Transverse colon (tissue), 4 donors: ENCODE measurements at regions not wholly inside any gene's neighbourhood (a gene's known extent, or its start where the extent isn't known, plus 50 kb on each side); places are given as distances from the start of the nearest gene placed in this dataset.

Source experiments
- DNase-seq: peaks from one replicate; pipeline ENCODE4 v3.0.0-alpha.2; 2019
- H3K27ac ChIP-seq, 4 donors: fragments of 200-600 bp; sonication (generic); 2 replicates each; pipeline ENCODE4 v1.5.1; 2016 to 2018; ENCODE audit warnings: inconsistent platforms in 4 of 4
- H3K27me3 ChIP-seq: fragments of 200-600 bp; sonication (generic); 2 replicates; pipeline ENCODE4 v1.5.1; 2017; ENCODE audit warnings: inconsistent platforms
- H3K36me3 ChIP-seq, 4 donors: fragments of 200-600 bp; sonication (generic); 2 replicates each; pipeline ENCODE4 v1.5.1; 2017 to 2019; ENCODE audit warnings: inconsistent platforms in 4 of 4
- H3K4me1 ChIP-seq, 4 donors: fragments of 200-600 bp; sonication (generic); 2 replicates each; pipeline ENCODE4 v1.5.1; 2017 to 2020; ENCODE audit warnings: inconsistent platforms in 4 of 4
- H3K4me3 ChIP-seq, 4 donors: fragments of 200-600 bp; sonication (generic); 1 replicate in 1 of 4; 2 replicates in 3 of 4; pipeline versions ENCODE4 v1.5.1 to v1.6.1; 2017 to 2019; ENCODE audit warnings: inconsistent platforms in 4 of 4
- H3K9me3 ChIP-seq, 2 donors: fragments of 200-600 bp; sonication (generic); 2 replicates each; pipeline ENCODE4 v1.5.1; 2017 to 2019; ENCODE audit warnings: inconsistent platforms in 2 of 2
- CTCF ChIP-seq, 5 experiments: fragments of 200-600 bp in 3 of 5; fragments of 450-650 bp in 2 of 5; sonication (generic) in 3 of 5; IDR thresholded peaks; 1 replicate in 2 of 5; 2 replicates in 3 of 5; pipeline ENCODE4 v1.5.1; 2016 to 2017; ENCODE audit warnings: antibody characterized with exemption in 5 of 5, inconsistent platforms in 3 of 5, mild to moderate bottlenecking in 2 of 5, moderate library complexity in 1 of 5
- EP300 ChIP-seq: sonication (generic); formaldehyde crosslinking; IDR thresholded peaks from one replicate; pipeline ENCODE4 v1.6.1; 2017; ENCODE audit warnings: antibody characterized with exemption, low read depth
- POLR2A ChIP-seq: fragments of 450-650 bp; IDR thresholded peaks from one replicate; pipeline ENCODE4 v1.6.1; 2016; ENCODE audit warnings: antibody characterized with exemption, mild to moderate bottlenecking, moderate library complexity
- POLR2AphosphoS5 ChIP-seq, 3 donors: sonication (generic); formaldehyde crosslinking; IDR thresholded peaks; one replicate each; pipeline ENCODE4 v1.6.1; 2016; ENCODE audit warnings: antibody characterized with exemption in 3 of 3
- WGBS, 2 donors: methylation state at CpG; one replicate each; pipeline ENCODE4 v1.1.5; 2018; ENCODE audit warnings: low coverage in 1 of 2; 5-methylcytosine and 5-hydroxymethylcytosine counted together
- in situ Hi-C, 4 donors: fragments of 200-750 bp; cut with MboI; loops; one replicate each; pipeline versions ENCODE4 v1.15.0 to v1.15.1; 2017; ENCODE audit warnings: low sequenced_read_pairs in 3 of 4, low pct_ligation_motif_present in 1 of 4, low pct_unique_long_range_greater_than_20kb in 1 of 4
- intact Hi-C: fragments of 100-400 bp; cut with DNase I; formaldehyde crosslinking; loops from one replicate; pipeline ENCODE4 v1.15.1; 2023; ENCODE audit warnings: low total_unique reads

- Histone ChIP-seq H3K9me3 (no peaks in the 10 kb centered on the region), H3K27me3 (no peaks in the 10 kb centered on the region), H3K4me1 (no peaks in the 10 kb centered on the region), H3K27ac (no peak overlapping the region), H3K36me3 (no peaks in the 10 kb centered on the region), H3K4me3 (no peak overlapping the region)
- in situ Hi-C loops, result no loop called here
- DNase-seq, result no peak
- WGBS, 2 donors, result 68 to 82% methylated on average over 3 to 6 of the region's 6 CpGs
- TF ChIP-seq POLR2AphosphoS5 (IDR thresholded peaks at IDR 0.05), result no peak
- no peak for TF ChIP-seq POLR2A
- no peak for TF ChIP-seq CTCF (IDR thresholded peaks at IDR 0.05)
- no peak for TF ChIP-seq EP300
- intact Hi-C loops, result no loop called here
Measured at GRCh38 chr6:85115376-85115775, 334.5 kb upstream of the NT5E start.

- H3K9me3 ChIP-seq, result no peaks in the 10 kb centered on the region
- in situ Hi-C loops (no loop called here), intact Hi-C loops (no loop called here)
- no peaks in the 10 kb centered on the region for H3K4me1 ChIP-seq
- 66 to 70% methylated on average over 6 of the region's 6 CpGs for WGBS, 2 donors
- H3K36me3 ChIP-seq, result no peaks in the 10 kb centered on the region
- no peak for DNase-seq
- H3K27ac ChIP-seq, result no peak overlapping the region
- no peaks in the 10 kb centered on the region for H3K27me3 ChIP-seq
- TF ChIP-seq POLR2AphosphoS5 (IDR thresholded peaks at IDR 0.05) (no peak), CTCF (IDR thresholded peaks at IDR 0.05) (no peak), EP300 (no peak), POLR2A (no peak)
- H3K4me3 ChIP-seq, result no peak overlapping the region
Measured at GRCh38 chr6:85114581-85114935, 335.3 kb upstream of the NT5E start.

GRCh38 chr6:85113934-85114580 is 335.8 kb upstream of the NT5E start:
- 13 to 66% methylated on average over 3 to 21 of the region's 21 CpGs for WGBS, 2 donors
- no peak for TF ChIP-seq POLR2AphosphoS5 (IDR thresholded peaks at IDR 0.05)
- TF ChIP-seq EP300, result peak; percentile 80
- in situ Hi-C loops, result no loop called here
- no peaks in the 10 kb centered on the region for H3K9me3 ChIP-seq
- intact Hi-C loops, result no loop called here
- H3K36me3 ChIP-seq, result no peaks in the 10 kb centered on the region
- no peak overlapping the region for H3K4me3 ChIP-seq
- no peak for DNase-seq
- H3K27ac ChIP-seq, result no peak overlapping the region
- H3K4me1 ChIP-seq, result no peaks in the 10 kb centered on the region
- no peaks in the 10 kb centered on the region for H3K27me3 ChIP-seq

- intact Hi-C loops, result no loop called here
- H3K27me3 ChIP-seq, result no peaks in the 10 kb centered on the region
- H3K4me1 ChIP-seq, result no peaks in the 10 kb centered on the region
- H3K36me3 ChIP-seq, result no peaks in the 10 kb centered on the region
- no peak for DNase-seq
- no peak overlapping the region for H3K4me3 ChIP-seq
- H3K27ac ChIP-seq, result no peak overlapping the region
- TF ChIP-seq CTCF (IDR thresholded peaks at IDR 0.05), result no peak
- no peak for TF ChIP-seq POLR2A
- TF ChIP-seq POLR2AphosphoS5 (IDR thresholded peaks at IDR 0.05), result no peak
- no peak for TF ChIP-seq EP300
- in situ Hi-C loops, result no loop called here
- 56 to 61% methylated on average over 1 of the region's 1 CpG for WGBS, 2 donors
- H3K9me3 ChIP-seq, result no peaks in the 10 kb centered on the region
Measured at GRCh38 chr6:85112540-85112939, 337.3 kb upstream of the NT5E start.

- no peak overlapping the region for H3K27ac ChIP-seq
- no peaks in the 10 kb centered on the region for H3K4me1 ChIP-seq
- DNase-seq, result no peak
- H3K4me3 ChIP-seq, result no peak overlapping the region
- H3K27me3 ChIP-seq, result no peaks in the 10 kb centered on the region
- no peak for TF ChIP-seq EP300
- no peak for TF ChIP-seq POLR2AphosphoS5 (IDR thresholded peaks at IDR 0.05)
- TF ChIP-seq CTCF (IDR thresholded peaks at IDR 0.05), result no peak
- TF ChIP-seq POLR2A, result no peak
- 62 to 76% methylated on average over 5 to 8 of the region's 8 CpGs for WGBS, 2 donors
- H3K36me3 ChIP-seq, result no peaks in the 10 kb centered on the region
- intact Hi-C loops, result no loop called here
- no peaks in the 10 kb centered on the region for H3K9me3 ChIP-seq
- in situ Hi-C loops, result no loop called here
Measured at GRCh38 chr6:85111481-85112011, 338.3 kb upstream of the NT5E start.
